ENCODE measurements at regions not wholly inside any gene's neighbourhood (a gene's known extent, or its start where the extent isn't known, plus 50 kb on each side); places are given as distances from the start of the nearest gene placed in this dataset.

- no peaks in the 10 kb centered on the region for H3K36me3 ChIP-seq
- peaks cover 45% of the 10 kb centered on the region for H3K27me3 ChIP-seq (ENCODE audit: insufficient read depth, low read depth, severe bottlenecking)
- no peak overlapping the region for H3K4me3 ChIP-seq (ENCODE audit: low read depth, low read length)
- no peak for TF ChIP-seq CTCF (IDR thresholded peaks at IDR 0.05; ENCODE audit: low read depth, low read length)
- DNase-seq, result no peak
- H3K9me3 ChIP-seq (ENCODE audit: severe bottlenecking), result no peaks in the 10 kb centered on the region
- H3K27ac ChIP-seq, result no peak overlapping the region
Measured at GRCh38 chrX:114363346-114363745, 220.5 kb upstream of the HTR2C start.

- no peak overlapping the region for H3K4me3 ChIP-seq (ENCODE audit: low read depth, low read length)
- peaks cover 39% of the 10 kb centered on the region for H3K27me3 ChIP-seq (ENCODE audit: insufficient read depth, low read depth, severe bottlenecking)
- no peak for TF ChIP-seq CTCF (IDR thresholded peaks at IDR 0.05; ENCODE audit: low read depth, low read length)
- no peaks in the 10 kb centered on the region for H3K9me3 ChIP-seq (ENCODE audit: severe bottlenecking)
- no peak for DNase-seq
- no peaks in the 10 kb centered on the region for H3K36me3 ChIP-seq
- no peak overlapping the region for H3K27ac ChIP-seq
Measured at GRCh38 chrX:114365065-114365834, 218.6 kb upstream of the HTR2C start.

- H3K4me3 ChIP-seq (ENCODE audit: low read depth, low read length), result no peak overlapping the region
- TF ChIP-seq CTCF (IDR thresholded peaks at IDR 0.05; ENCODE audit: low read depth, low read length), result no peak
- H3K9me3 ChIP-seq (ENCODE audit: severe bottlenecking), result no peaks in the 10 kb centered on the region
- H3K36me3 ChIP-seq, result no peaks in the 10 kb centered on the region
- peaks cover 58% of the 10 kb centered on the region for H3K27me3 ChIP-seq (ENCODE audit: insufficient read depth, low read depth, severe bottlenecking)
- DNase-seq, result no peak
- no peak overlapping the region for H3K27ac ChIP-seq
Measured at GRCh38 chrX:114372937-114373336, 210.9 kb upstream of the HTR2C start.

- no peaks in the 10 kb centered on the region for H3K9me3 ChIP-seq (ENCODE audit: severe bottlenecking)
- H3K27me3 ChIP-seq (ENCODE audit: insufficient read depth, low read depth, severe bottlenecking), result peaks cover 41% of the 10 kb centered on the region
- no peak for TF ChIP-seq CTCF (IDR thresholded peaks at IDR 0.05; ENCODE audit: low read depth, low read length)
- H3K4me3 ChIP-seq (ENCODE audit: low read depth, low read length), result no peak overlapping the region
- no peak overlapping the region for H3K27ac ChIP-seq
- DNase-seq, result no peak
- H3K36me3 ChIP-seq, result no peaks in the 10 kb centered on the region
Measured at GRCh38 chrX:114390251-114390796, 193.6 kb upstream of the HTR2C start.

Data from WERI-Rb-1 (cell line).